HEK293 (cell line): ENCODE measurements at regions not wholly inside any gene's neighbourhood (a gene's known extent, or its start where the extent isn't known, plus 50 kb on each side); places are given as distances from the start of the nearest gene placed in this dataset.

Experiments used
- CTCF ChIP-seq: fragments of 450-650 bp; formaldehyde crosslinking; IDR thresholded peaks from 2 replicates; pipeline ENCODE4 v1.5.1; 2016; ENCODE audit warnings: missing biosample characterization, missing genetic modification characterization
- HIC1 ChIP-seq: fragments of 450-650 bp; formaldehyde crosslinking; IDR thresholded peaks from 2 replicates; pipeline ENCODE4 v1.5.1; 2016; ENCODE audit warnings: missing biosample characterization, missing genetic modification characterization
- HOXA7 ChIP-seq: sonication (generic); formaldehyde crosslinking; IDR thresholded peaks from 2 replicates; pipeline ENCODE4 v1.8.1; 2022; ENCODE audit warnings: missing genetic modification reagents, borderline replicate concordance
- PATZ1 ChIP-seq: fragments of 450-650 bp; formaldehyde crosslinking; IDR thresholded peaks from 2 replicates; pipeline ENCODE4 v1.5.1; 2016; ENCODE audit warnings: missing biosample characterization, missing genetic modification characterization
- REST ChIP-seq: fragments of 450-650 bp; formaldehyde crosslinking; IDR thresholded peaks from 2 replicates; pipeline ENCODE4 v1.5.1; 2016; ENCODE audit warnings: missing biosample characterization, missing genetic modification characterization
- YY1 ChIP-seq: fragments of 450-650 bp; formaldehyde crosslinking; IDR thresholded peaks from 2 replicates; pipeline ENCODE4 v1.5.1; 2018; ENCODE audit warnings: missing biosample characterization, missing genetic modification characterization
- ZNF280D ChIP-seq: fragments of 450-650 bp; formaldehyde crosslinking; IDR thresholded peaks from 2 replicates; pipeline ENCODE4 v1.5.1; 2016; ENCODE audit warnings: missing biosample characterization, missing genetic modification characterization
- ZNF423 ChIP-seq: fragments of 450-650 bp; formaldehyde crosslinking; IDR thresholded peaks from 2 replicates; pipeline ENCODE4 v1.5.1; 2016; ENCODE audit warnings: missing biosample characterization, missing genetic modification characterization
- ZNF558 ChIP-seq: fragments of 450-650 bp; formaldehyde crosslinking; IDR thresholded peaks from 2 replicates; pipeline ENCODE4 v1.5.1; 2016; ENCODE audit warnings: missing biosample characterization, missing genetic modification characterization
- ZNF561 ChIP-seq: fragments of 450-650 bp; IDR thresholded peaks from 2 replicates; pipeline ENCODE4 v1.5.1; 2018; ENCODE audit warnings: missing biosample characterization, missing genetic modification characterization, borderline replicate concordance
- ZNF610 ChIP-seq: fragments of 450-650 bp; formaldehyde crosslinking; IDR thresholded peaks from 2 replicates; pipeline ENCODE4 v1.5.1; 2016; ENCODE audit warnings: missing biosample characterization, missing genetic modification characterization, borderline replicate concordance
- ZNF654 ChIP-seq: fragments of 450-650 bp; formaldehyde crosslinking; IDR thresholded peaks from 2 replicates; pipeline ENCODE4 v1.5.1; 2016; ENCODE audit warnings: low read depth, missing biosample characterization, missing genetic modification characterization

GRCh38 chr11:80810695-80811094 lies 1369.9 kb upstream of the TENM4 start:
- TF ChIP-seq CTCF (tag by site-specific recombination) (no peak), HOXA7 (CRISPR knock-in tag) (no peak), ZNF561 (tag by site-specific recombination) (no peak), PATZ1 (no peak), ZNF423 (no peak), YY1 (no peak), ZNF654 (tag by site-specific recombination) (no peak), HIC1 (tag by site-specific recombination) (no peak), ZNF610 (tag by site-specific recombination) (no peak), REST (tag by site-specific recombination) (no peak), ZNF558 (no peak), ZNF280D (tag by site-specific recombination) (no peak)
